Nephron progenitor cell (in vitro differentiated cells): ENCODE measurements at regions not wholly inside any gene's neighbourhood (a gene's known extent, or its start where the extent isn't known, plus 50 kb on each side); places are given as distances from the start of the nearest gene placed in this dataset.

Source experiments
- DNase-seq: peaks from one replicate; pipeline ENCODE4 v3.0.0; 2021
- H3K27ac Mint-ChIP-seq: 2 replicates; pipeline ENCODE4 v1.8.0; 2021; ENCODE audit warnings: mild to moderate bottlenecking, moderate library complexity, mixed read lengths
- H3K27me3 Mint-ChIP-seq: 2 replicates; pipeline ENCODE4 v1.8.0; 2021; ENCODE audit warnings: mild to moderate bottlenecking, low read depth, mixed read lengths; ENCODE audit not compliant: poor library complexity
- H3K36me3 Mint-ChIP-seq: 2 replicates; pipeline ENCODE4 v1.8.0; 2021; ENCODE audit warnings: low read depth, mixed read lengths
- H3K4me1 Mint-ChIP-seq: 2 replicates; pipeline ENCODE4 v1.8.0; 2021; ENCODE audit warnings: mixed read lengths
- H3K4me3 Mint-ChIP-seq: 2 replicates; pipeline ENCODE4 v1.8.0; 2021; ENCODE audit warnings: mild to moderate bottlenecking, moderate library complexity, mixed read lengths
- H3K9me3 Mint-ChIP-seq: 2 replicates; pipeline ENCODE4 v1.8.0; 2021; ENCODE audit warnings: mild to moderate bottlenecking, moderate library complexity, mixed read lengths
- CTCF ChIP-seq: fragments of 200-600 bp; sonication (generic); IDR thresholded peaks from 2 replicates; pipeline ENCODE4 v1.5.0; 2021; ENCODE audit warnings: antibody characterized with exemption

- no peaks in the 10 kb centered on the region for H3K36me3 Mint-ChIP-seq
These were observed 61.3 kb upstream of the EYA2 start for GRCh38 chr20:46833360-46833759.

GRCh38 chr20:46835418-46835817 is 59.2 kb upstream of the EYA2 start:
- Mint-ChIP-seq H3K4me1 (peaks cover 27% of the 10 kb centered on the region), H3K36me3 (no peaks in the 10 kb centered on the region), H3K9me3 (peaks cover 4% of the 10 kb centered on the region), H3K4me3 (no peak overlapping the region), H3K27ac (no peak overlapping the region), H3K27me3 (peaks cover 3% of the 10 kb centered on the region)
- no peak for TF ChIP-seq CTCF
- no peak for DNase-seq

More at GRCh38 chr20:46833360-46833759, 61.3 kb upstream of the EYA2 start:
- Mint-ChIP-seq H3K27me3 (peaks cover 6% of the 10 kb centered on the region), H3K4me3 (no peak overlapping the region), H3K4me1 (peaks cover 27% of the 10 kb centered on the region), H3K9me3 (peaks cover 4% of the 10 kb centered on the region), H3K27ac (no peak overlapping the region)
- no peak for DNase-seq
- no peak for TF ChIP-seq CTCF

- H3K27me3 Mint-ChIP-seq, result no peaks in the 10 kb centered on the region
- peaks cover 27% of the 10 kb centered on the region for H3K4me1 Mint-ChIP-seq
- no peaks in the 10 kb centered on the region for H3K9me3 Mint-ChIP-seq
- no peak overlapping the region for H3K27ac Mint-ChIP-seq
- no peak for TF ChIP-seq CTCF
- H3K4me3 Mint-ChIP-seq, result no peak overlapping the region
- no peak for DNase-seq
- H3K36me3 Mint-ChIP-seq, result no peaks in the 10 kb centered on the region
These were observed 57.6 kb upstream of the EYA2 start for GRCh38 chr20:46837083-46837482.

- Mint-ChIP-seq H3K4me3 (no peak overlapping the region), H3K27me3 (no peaks in the 10 kb centered on the region), H3K27ac (no peak overlapping the region), H3K4me1 (peaks cover 27% of the 10 kb centered on the region), H3K36me3 (no peaks in the 10 kb centered on the region), H3K9me3 (no peaks in the 10 kb centered on the region)
- no peak for TF ChIP-seq CTCF
- no peak for DNase-seq
These were observed 56.6 kb upstream of the EYA2 start for GRCh38 chr20:46838011-46838410.

GRCh38 chr20:46840054-46840729 is 54.5 kb upstream of the EYA2 start:
- Mint-ChIP-seq H3K9me3 (no peaks in the 10 kb centered on the region), H3K27me3 (peaks cover 6% of the 10 kb centered on the region), H3K4me1 (peaks cover 27% of the 10 kb centered on the region), H3K4me3 (no peak overlapping the region), H3K27ac (no peak overlapping the region), H3K36me3 (no peaks in the 10 kb centered on the region)
- no peak for DNase-seq
- no peak for TF ChIP-seq CTCF
